IMR-90 (cell line): ENCODE measurements at regions not wholly inside any gene's neighbourhood (a gene's known extent, or its start where the extent isn't known, plus 50 kb on each side); places are given as distances from the start of the nearest gene placed in this dataset.
"Not testable (repeated sequence)": the region's sequence is repeated elsewhere in the genome, so short reads cannot be mapped to it uniquely, and the experiment has no call there.

Source experiments
- ATAC-seq: fragments of 200-7000 bp; cut with Tn5 transposase; 2 replicates; pipeline ENCODE4 v1.9.1; 2020; ENCODE audit warnings: low read depth, mild to moderate bottlenecking, moderate library complexity
- BruUV-seq: library from RNA; stranded (reverse); fragments of 400-500 nt; replicated peaks from 2 replicates; lab custom pipeline; 2021; lab: Mats Ljungman, UMichigan
- CTCF ChIA-PET: fragments of 300-600 bp; formaldehyde crosslinking; extraction: SDS; loops from one replicate; lab custom pipeline; 2021; ENCODE audit warnings: antibody characterized with exemption; lab: Yijun Ruan, JAX
- POLR2A ChIA-PET: fragments of 300-600 bp; sonication (Branson Sonifier 250); formaldehyde crosslinking; loops from one replicate; lab custom pipeline; 2022; ENCODE audit warnings: antibody characterized with exemption; ENCODE audit not compliant: unreplicated experiment; lab: Charles Lee
- DNase-seq: peaks from one replicate; pipeline ENCODE4 v3.0.0; 2013
- H2AFZ ChIP-seq: replicated peaks from 2 replicates; pipeline ENCODE3; 2013; ENCODE audit warnings: low read length, mild to moderate bottlenecking; ENCODE audit not compliant: poor library complexity
- H2AK5ac ChIP-seq: 2 replicates; pipeline ENCODE4 v1.6.1; 2013; ENCODE audit warnings: low read depth, low read length, inconsistent platforms
- H2AK9ac ChIP-seq: replicated peaks from 2 replicates; pipeline ENCODE3; 2013; ENCODE audit warnings: mild to moderate bottlenecking, low read depth, low read length, moderate library complexity; ENCODE audit not compliant: poor library complexity
- H2BK120ac ChIP-seq: 2 replicates; pipeline ENCODE4 v1.6.1; 2013; ENCODE audit warnings: low read depth, low read length, inconsistent platforms
- H2BK15ac ChIP-seq: 3 replicates; pipeline ENCODE4 v1.6.1; 2013; ENCODE audit warnings: low read depth, low read length, inconsistent platforms
- H2BK20ac ChIP-seq: 2 replicates; pipeline ENCODE4 v1.6.1; 2013; ENCODE audit warnings: low read depth, mild to moderate bottlenecking, inconsistent platforms, low read length, moderate library complexity
- H2BK5ac ChIP-seq: 2 replicates; pipeline ENCODE4 v1.6.1; 2013; ENCODE audit warnings: mild to moderate bottlenecking, low read depth, low read length, inconsistent platforms; ENCODE audit not compliant: poor library complexity, severe bottlenecking
- H3K14ac ChIP-seq: replicated peaks from 2 replicates; pipeline ENCODE4 v1.6.1; 2013; ENCODE audit warnings: low read depth, low read length, inconsistent platforms
- H3K18ac ChIP-seq: 2 replicates; pipeline ENCODE4 v1.6.1; 2013; ENCODE audit warnings: low read depth, low read length, control low read depth
- H3K23ac ChIP-seq: 2 replicates; pipeline ENCODE4 v1.6.1; 2013; ENCODE audit warnings: low read depth, low read length, inconsistent platforms
- H3K27ac ChIP-seq: 2 replicates; pipeline ENCODE4 v1.5.1; 2013; ENCODE audit warnings: mild to moderate bottlenecking, control low read depth, low read length; ENCODE audit not compliant: insufficient read depth
- H3K27me3 ChIP-seq: 2 replicates; pipeline ENCODE4 v1.6.1; 2013; ENCODE audit warnings: low read length; ENCODE audit not compliant: control insufficient read depth, insufficient read depth
- H3K36me3 ChIP-seq: 2 replicates; pipeline ENCODE4 v1.6.1; 2013; ENCODE audit warnings: low read length, mixed read lengths; ENCODE audit not compliant: control insufficient read depth, insufficient read depth
- H3K4ac ChIP-seq: 2 replicates; pipeline ENCODE4 v1.6.1; 2013; ENCODE audit warnings: low read depth, low read length, inconsistent platforms
- H3K4me1 ChIP-seq: 2 replicates; pipeline ENCODE4 v1.6.1; 2013; ENCODE audit warnings: low read length, mixed read lengths; ENCODE audit not compliant: control insufficient read depth, insufficient read depth
- H3K4me2 ChIP-seq: 2 replicates; pipeline ENCODE4 v1.6.1; 2013; ENCODE audit warnings: low read depth, mild to moderate bottlenecking, control low read depth, low read length, moderate library complexity
- H3K4me3 ChIP-seq: 2 replicates; pipeline ENCODE4 v1.5.1; 2013; ENCODE audit warnings: low read depth, mild to moderate bottlenecking, control low read depth, low read length, moderate library complexity; ENCODE audit not compliant: insufficient read depth
- H3K56ac ChIP-seq: 2 replicates; pipeline ENCODE4 v1.6.1; 2013; ENCODE audit warnings: low read length, inconsistent platforms; ENCODE audit not compliant: insufficient read depth; ENCODE audit errors: extremely low read depth
- H3K79me1 ChIP-seq, 2 experiments: 2 replicates each; pipeline ENCODE4 v1.6.1; 2013; ENCODE audit warnings: low read length in 2 of 2, inconsistent platforms in 1 of 2, low read depth in 1 of 2
- H3K9ac ChIP-seq: 2 replicates; pipeline ENCODE4 v1.6.1; 2013; ENCODE audit warnings: low read depth, low read length, control low read depth
- H3K9me1 ChIP-seq: 2 replicates; pipeline ENCODE4 v1.6.1; 2013; ENCODE audit warnings: low read length, inconsistent platforms; ENCODE audit not compliant: insufficient read depth
- H3K9me3 ChIP-seq: 2 replicates; pipeline ENCODE4 v1.6.1; 2013; ENCODE audit warnings: low read length; ENCODE audit not compliant: control insufficient read depth, insufficient read depth
- H4K20me1 ChIP-seq: 2 replicates; pipeline ENCODE4 v1.6.1; 2013; ENCODE audit warnings: low read length, inconsistent platforms; ENCODE audit not compliant: insufficient read depth
- H4K5ac ChIP-seq: 2 replicates; pipeline ENCODE4 v1.6.1; 2013; ENCODE audit warnings: mild to moderate bottlenecking, low read depth, low read length, control low read depth
- H4K8ac ChIP-seq, 2 experiments: 2 replicates each; pipeline ENCODE4 v1.6.1; 2013; ENCODE audit warnings: low read depth in 2 of 2, low read length in 2 of 2, control low read depth in 1 of 2, inconsistent platforms in 1 of 2
- H4K91ac ChIP-seq: 2 replicates; pipeline ENCODE4 v1.6.1; 2013; ENCODE audit warnings: low read depth, low read length, inconsistent platforms; ENCODE audit not compliant: insufficient read depth
- WGBS, 2 experiments: methylation state at CpG; one replicate each; pipeline versions ENCODE4 v1.1.5 to v1.1.7; 2013; ENCODE audit warnings: missing lambda C conversion rate in 2 of 2; ENCODE audit not compliant: insufficient read length in 1 of 2; ENCODE audit errors: extremely low coverage in 2 of 2; 5-methylcytosine and 5-hydroxymethylcytosine counted together
- dilution Hi-C: fragments of 300-500 bp; cut with HindIII; formaldehyde crosslinking; loops from one replicate; pipeline ENCODE4 v1.14.3; 2018; ENCODE audit warnings: low sequenced_read_pairs; ENCODE audit not compliant: unreplicated experiment
- in situ Hi-C: fragments of 300-500 bp; cut with MboI; formaldehyde crosslinking; loops from 3 replicates; pipeline ENCODE4 v1.14.3; 2019; ENCODE audit warnings: low sequenced_read_pairs, inconsistent platforms, mixed read lengths
- intact Hi-C: fragments of 100-400 bp; cut with micrococcal nuclease; formaldehyde crosslinking; loops from 2 replicates; pipeline ENCODE4 v1.10.0; 2022

GRCh38 chr9:38921253-38921652 lies 201.3 kb upstream of the FAM240B start:
- H3K18ac ChIP-seq, BruUV-seq, H2AK5ac ChIP-seq, ATAC-seq, H3K4me1 ChIP-seq, H3K9ac ChIP-seq, H2BK120ac ChIP-seq, H3K56ac ChIP-seq, H2BK15ac ChIP-seq, H2AFZ ChIP-seq, CTCF ChIA-PET, in situ Hi-C loops, H3K4ac ChIP-seq, H3K23ac ChIP-seq, DNase-seq, H3K9me3 ChIP-seq, H3K9me1 ChIP-seq, H2AK9ac ChIP-seq, H4K8ac ChIP-seq, H3K4me2 ChIP-seq, dilution Hi-C loops, H3K14ac ChIP-seq, H3K27ac ChIP-seq, H2BK5ac ChIP-seq, H3K79me1 ChIP-seq, H2BK20ac ChIP-seq, H3K4me3 ChIP-seq, H4K20me1 ChIP-seq, H3K27me3 ChIP-seq, H3K36me3 ChIP-seq, intact Hi-C loops, H4K91ac ChIP-seq, POLR2A ChIA-PET, H4K5ac ChIP-seq: not testable (repeated sequence)
- WGBS, 2 experiments: no CpG with 5 or more reads among the region's 3 CpGs

- in situ Hi-C loops, H2BK120ac ChIP-seq, H3K14ac ChIP-seq, H4K20me1 ChIP-seq, H3K23ac ChIP-seq, intact Hi-C loops, H3K18ac ChIP-seq, DNase-seq, H4K8ac ChIP-seq, CTCF ChIA-PET, H2AK9ac ChIP-seq, H3K56ac ChIP-seq, H3K27ac ChIP-seq, H3K9ac ChIP-seq, H3K36me3 ChIP-seq, H3K9me3 ChIP-seq, H3K4me3 ChIP-seq, POLR2A ChIA-PET, H3K4me2 ChIP-seq, H4K91ac ChIP-seq, H3K9me1 ChIP-seq, H3K27me3 ChIP-seq, H3K79me1 ChIP-seq, H3K4ac ChIP-seq, H3K4me1 ChIP-seq, H2BK20ac ChIP-seq, H4K5ac ChIP-seq, H2AK5ac ChIP-seq, H2BK15ac ChIP-seq, dilution Hi-C loops, H2BK5ac ChIP-seq, ATAC-seq, H2AFZ ChIP-seq, BruUV-seq: not testable (repeated sequence)
- WGBS, 2 experiments: no CpG with 5 or more reads among the region's 4 CpGs
Measured at GRCh38 chr9:38910629-38911028, 190.7 kb upstream of the FAM240B start.
